ENCODE measurements at regions not wholly inside any gene's neighbourhood (a gene's known extent, or its start where the extent isn't known, plus 50 kb on each side); places are given as distances from the start of the nearest gene placed in this dataset.

DNA sequence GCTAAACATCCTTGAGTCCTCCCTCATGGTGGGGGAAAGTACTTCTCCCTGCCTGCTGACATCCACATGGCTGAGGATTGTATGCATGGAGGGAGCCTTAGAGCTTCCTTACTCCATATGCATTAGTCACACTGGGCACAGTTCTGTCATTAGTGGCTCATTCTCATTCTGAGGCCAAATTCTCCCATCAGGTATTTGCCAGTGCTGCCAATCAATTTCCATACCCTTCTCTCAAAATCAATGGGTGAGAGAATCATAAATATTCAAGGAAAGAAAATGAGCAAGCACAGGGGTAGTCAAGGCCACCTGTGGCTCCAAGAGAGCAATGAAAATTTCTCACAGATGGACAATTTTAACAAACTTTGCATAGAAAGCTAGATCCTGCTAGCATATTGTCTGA lies 422.6 kb upstream of the SETBP1 start:
- H3K4me3 Mint-ChIP-seq, result no peak overlapping the region
- DNase-seq, result no peak
- H3K9me3 Mint-ChIP-seq, result peaks cover 15% of the 10 kb centered on the region
- CTCF ChIA-PET, result no interaction called here
- POLR2A ChIA-PET, result no interaction called here
- no peak overlapping the region for H3K27ac Mint-ChIP-seq
- H3K27me3 Mint-ChIP-seq, result no peaks in the 10 kb centered on the region
- no peaks in the 10 kb centered on the region for H3K4me1 Mint-ChIP-seq
- H3K36me3 Mint-ChIP-seq (ENCODE audit: low read depth), result no peaks in the 10 kb centered on the region

DNA sequence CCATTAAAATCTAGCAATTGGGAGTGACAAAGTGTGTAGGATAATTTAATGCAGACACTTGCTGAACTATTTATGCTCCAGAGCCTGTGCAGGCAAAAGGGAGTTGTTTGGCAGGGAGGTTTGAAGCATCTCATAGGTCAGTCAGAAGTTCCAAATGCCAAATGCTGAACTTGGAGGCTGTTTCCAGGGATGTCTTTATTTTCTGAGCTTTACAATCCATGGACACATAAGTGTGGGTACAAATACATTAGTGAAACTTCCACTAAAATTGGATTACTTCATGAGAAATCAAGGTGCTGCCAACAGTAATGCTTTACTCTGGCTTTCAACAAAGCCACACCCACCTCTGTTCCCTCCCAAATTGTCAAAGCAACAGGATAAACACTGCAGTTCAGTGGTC lies 422.1 kb upstream of the SETBP1 start:
- Mint-ChIP-seq H3K9me3 (peaks cover 15% of the 10 kb centered on the region), H3K27ac (no peak overlapping the region), H3K36me3 (ENCODE audit: low read depth) (no peaks in the 10 kb centered on the region), H3K4me1 (no peaks in the 10 kb centered on the region), H3K4me3 (no peak overlapping the region), H3K27me3 (no peaks in the 10 kb centered on the region)
- no peak for DNase-seq
- ChIA-PET CTCF (no interaction called here), POLR2A (no interaction called here)

DNA sequence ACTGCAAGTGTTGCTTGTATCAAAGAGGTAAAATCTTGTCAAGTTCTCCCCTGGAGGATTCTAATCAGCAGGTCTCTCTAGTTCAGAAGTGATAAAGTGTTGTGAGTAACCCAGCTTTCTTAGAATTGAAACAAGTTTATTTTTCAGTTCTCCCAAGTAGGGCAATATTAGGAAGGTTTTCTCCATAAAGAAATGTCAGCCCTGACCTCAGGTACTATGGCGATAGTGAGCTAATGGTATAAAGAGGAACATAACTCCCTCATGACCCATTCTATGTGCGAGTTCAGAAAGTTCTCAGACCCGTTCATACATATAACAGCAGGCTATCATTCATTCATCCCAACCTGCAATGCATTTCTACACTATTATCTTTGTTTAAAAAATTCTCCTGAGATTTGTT lies 421.1 kb upstream of the SETBP1 start:
- no peak overlapping the region for H3K4me3 Mint-ChIP-seq

DNA sequence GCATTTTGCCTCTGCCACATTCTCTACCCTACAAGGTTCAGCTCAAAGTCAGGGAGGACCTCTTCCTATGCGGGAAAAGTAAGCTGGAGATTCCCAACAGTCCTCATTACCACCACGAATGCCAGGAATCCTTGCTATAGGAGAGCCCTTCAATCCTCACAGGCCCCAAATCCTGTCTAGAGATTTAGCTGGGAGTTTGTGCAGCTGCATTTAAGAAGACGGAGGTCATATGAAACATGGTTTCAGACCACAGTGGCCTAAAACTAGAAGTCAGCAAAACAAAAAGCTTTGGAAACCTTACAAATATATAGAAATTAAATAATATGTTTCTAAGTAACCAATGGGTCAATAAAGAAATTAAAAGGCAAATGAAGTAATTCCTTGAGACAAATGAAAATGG lies 415.3 kb upstream of the SETBP1 start:
- no peaks in the 10 kb centered on the region for H3K36me3 Mint-ChIP-seq (ENCODE audit: low read depth)
- H3K27me3 Mint-ChIP-seq, result no peaks in the 10 kb centered on the region
- POLR2A ChIA-PET, result no interaction called here
- H3K4me1 Mint-ChIP-seq, result peaks cover 2% of the 10 kb centered on the region
- peaks cover 12% of the 10 kb centered on the region for H3K9me3 Mint-ChIP-seq
- CTCF ChIA-PET, result no interaction called here
- DNase-seq, result no peak
- no peak overlapping the region for H3K4me3 Mint-ChIP-seq
- H3K27ac Mint-ChIP-seq, result no peak overlapping the region

More for the DNA sequence above, 421.1 kb upstream of the SETBP1 start:
- no peak for DNase-seq
- H3K36me3 Mint-ChIP-seq (ENCODE audit: low read depth), result no peaks in the 10 kb centered on the region
- CTCF ChIA-PET, result no interaction called here
- H3K9me3 Mint-ChIP-seq, result peaks cover 15% of the 10 kb centered on the region
- no peak overlapping the region for H3K27ac Mint-ChIP-seq
- H3K4me1 Mint-ChIP-seq, result no peaks in the 10 kb centered on the region
- H3K27me3 Mint-ChIP-seq, result no peaks in the 10 kb centered on the region
- POLR2A ChIA-PET, result no interaction called here

DNA sequence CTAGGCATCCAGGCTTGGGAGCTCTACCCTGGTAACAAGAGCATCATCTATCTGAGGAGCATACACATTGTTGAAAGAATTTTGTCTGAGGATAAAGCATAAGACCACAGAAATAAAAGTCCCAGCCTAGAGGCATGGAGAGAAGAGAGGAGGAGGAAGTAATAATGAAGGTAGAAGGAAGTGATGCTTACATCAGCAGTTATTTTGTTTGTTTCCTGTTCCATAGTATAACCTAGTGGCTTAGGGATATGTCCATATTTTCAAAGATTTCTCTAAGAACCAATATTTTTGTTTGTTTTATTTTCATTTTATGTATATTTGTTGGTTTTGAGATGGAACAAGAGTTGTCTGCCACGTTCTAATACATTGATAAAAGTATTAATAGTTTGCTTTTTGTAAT lies 407.4 kb upstream of the SETBP1 start:
- no peak for DNase-seq
- ChIA-PET POLR2A (no interaction called here), CTCF (no interaction called here)
- Mint-ChIP-seq H3K4me1 (no peaks in the 10 kb centered on the region), H3K27ac (no peak overlapping the region), H3K36me3 (ENCODE audit: low read depth) (no peaks in the 10 kb centered on the region), H3K27me3 (no peaks in the 10 kb centered on the region), H3K4me3 (no peak overlapping the region), H3K9me3 (no peaks in the 10 kb centered on the region)

DNA sequence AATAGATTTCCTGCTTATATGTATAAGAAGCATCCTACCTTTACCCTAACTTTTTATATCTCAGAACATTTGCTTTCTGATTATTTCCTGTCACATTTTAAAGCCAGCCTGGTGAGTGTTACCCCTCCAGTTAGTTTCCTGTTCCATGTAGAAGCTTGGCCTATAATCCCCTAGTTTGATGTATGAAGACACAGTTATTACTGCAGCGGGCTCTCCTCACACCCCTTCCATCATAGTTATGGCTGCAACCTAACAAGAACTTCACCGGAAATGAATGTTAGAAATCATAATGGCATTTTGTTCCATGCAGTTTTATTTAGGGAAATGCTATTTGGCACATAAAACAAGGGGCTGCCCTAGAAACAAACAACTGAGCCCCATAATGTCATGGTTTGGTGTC lies 400.2 kb upstream of the SETBP1 start:
- Mint-ChIP-seq H3K9me3 (no peaks in the 10 kb centered on the region), H3K4me3 (no peak overlapping the region), H3K27ac (no peak overlapping the region), H3K36me3 (ENCODE audit: low read depth) (no peaks in the 10 kb centered on the region), H3K27me3 (no peaks in the 10 kb centered on the region), H3K4me1 (no peaks in the 10 kb centered on the region)
- no peak for DNase-seq
- CTCF ChIA-PET, result no interaction called here
- POLR2A ChIA-PET, result no interaction called here

DNA sequence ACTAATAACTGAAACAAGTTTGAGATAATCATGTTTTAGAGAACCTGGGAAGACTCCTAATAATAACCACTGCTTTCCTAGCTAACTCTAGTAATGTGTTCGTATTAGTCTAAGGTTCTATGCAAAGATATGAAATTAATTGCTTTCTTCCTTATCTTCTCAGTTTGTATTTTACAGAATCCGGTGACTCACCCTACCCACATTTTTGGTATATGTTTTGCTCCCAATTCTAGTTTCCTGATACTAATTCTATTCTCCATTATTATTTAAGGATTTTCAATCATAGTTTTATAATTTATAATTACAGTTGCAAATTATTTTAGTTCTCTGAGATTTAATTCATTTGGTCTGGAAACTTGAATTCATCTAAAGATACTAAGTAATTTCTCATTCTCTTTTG lies 394.6 kb upstream of the SETBP1 start:
- no peaks in the 10 kb centered on the region for H3K4me1 Mint-ChIP-seq
- no peaks in the 10 kb centered on the region for H3K27me3 Mint-ChIP-seq

DNA sequence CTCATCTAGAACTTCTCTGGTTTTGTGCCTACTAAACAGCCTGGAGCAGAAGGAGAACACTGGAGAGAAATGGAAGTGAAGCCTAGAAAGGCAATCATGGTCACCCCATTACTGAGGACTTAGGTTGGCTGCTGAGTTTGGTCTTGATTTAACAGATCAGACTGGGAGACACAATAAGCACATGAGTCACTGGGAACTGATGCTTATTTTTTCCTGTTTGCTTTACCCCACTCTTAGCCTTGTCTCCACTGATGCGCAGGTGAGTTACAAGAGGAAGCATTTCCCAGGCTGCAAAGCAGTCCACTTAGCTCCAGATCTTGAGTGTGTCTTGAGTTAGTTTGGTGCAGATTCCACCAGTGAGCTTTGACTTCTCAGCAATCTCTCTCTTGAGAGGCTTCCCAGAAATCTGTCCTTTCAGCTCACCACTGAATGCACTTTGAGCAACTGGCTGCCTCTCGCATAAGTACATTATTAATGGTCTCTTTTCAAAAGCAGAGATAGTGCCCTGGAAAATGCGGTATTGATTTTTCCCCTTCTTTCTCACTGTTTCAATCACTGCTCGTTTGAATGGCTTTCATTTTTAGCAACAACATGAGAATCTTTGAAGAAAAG lies 390.2 kb upstream of the SETBP1 start:
- no peaks in the 10 kb centered on the region for H3K36me3 Mint-ChIP-seq (ENCODE audit: low read depth)
- no peak overlapping the region for H3K27ac Mint-ChIP-seq

More for the DNA sequence above, 394.6 kb upstream of the SETBP1 start:
- CTCF ChIA-PET, result no interaction called here
- Mint-ChIP-seq H3K36me3 (ENCODE audit: low read depth) (no peaks in the 10 kb centered on the region), H3K4me3 (no peak overlapping the region), H3K27ac (no peak overlapping the region), H3K9me3 (no peaks in the 10 kb centered on the region)
- POLR2A ChIA-PET, result no interaction called here
- no peak for DNase-seq

DNA sequence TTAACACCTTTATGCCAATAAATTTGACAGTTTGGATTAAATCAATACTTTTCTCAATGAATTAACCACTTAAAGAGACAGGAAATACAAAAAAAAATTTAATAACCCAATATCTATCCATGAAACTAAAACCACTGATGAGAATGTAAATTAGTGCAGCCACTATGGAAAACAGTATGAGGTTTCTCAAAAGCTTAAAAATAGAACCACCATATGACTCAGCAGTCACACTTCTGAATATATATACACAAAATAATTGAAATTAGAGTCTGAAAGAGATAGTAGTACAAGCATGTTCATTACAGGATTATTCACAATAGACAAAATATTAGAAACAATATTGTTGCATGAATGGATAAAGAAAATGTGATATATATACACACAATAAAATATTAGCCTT lies 382.1 kb upstream of the SETBP1 start:
- CTCF ChIA-PET, result no interaction called here
- no peaks in the 10 kb centered on the region for H3K36me3 Mint-ChIP-seq (ENCODE audit: low read depth)
- no peaks in the 10 kb centered on the region for H3K27me3 Mint-ChIP-seq
- no peak for DNase-seq
- no peaks in the 10 kb centered on the region for H3K9me3 Mint-ChIP-seq
- no peak overlapping the region for H3K4me3 Mint-ChIP-seq
- H3K27ac Mint-ChIP-seq, result no peak overlapping the region
- POLR2A ChIA-PET, result no interaction called here
- H3K4me1 Mint-ChIP-seq, result no peaks in the 10 kb centered on the region

More for the DNA sequence above, 390.2 kb upstream of the SETBP1 start:
- Mint-ChIP-seq H3K27me3 (no peaks in the 10 kb centered on the region), H3K9me3 (no peaks in the 10 kb centered on the region), H3K4me3 (no peak overlapping the region), H3K4me1 (no peaks in the 10 kb centered on the region)
- POLR2A ChIA-PET, result no interaction called here
- CTCF ChIA-PET, result no interaction called here
- no peak for DNase-seq

DNA sequence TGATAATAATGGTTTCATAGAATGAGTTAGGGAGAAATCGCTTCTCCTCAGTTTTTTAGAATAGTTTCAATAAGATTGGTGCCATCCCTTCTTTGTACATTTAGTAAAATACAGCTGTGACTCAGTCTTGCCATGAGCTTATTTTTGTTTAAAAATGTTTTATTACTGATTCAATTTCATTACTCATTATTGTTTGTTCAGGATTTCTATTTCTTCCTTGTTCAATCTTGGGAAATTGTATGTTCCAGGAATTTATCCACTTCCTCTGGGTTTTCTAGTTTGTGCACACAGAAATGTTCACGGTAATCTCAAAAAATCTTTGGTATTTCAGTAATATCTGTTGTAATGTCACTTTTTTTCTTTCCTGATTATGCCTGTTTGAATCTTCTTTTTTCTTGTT lies 371.5 kb upstream of the SETBP1 start:
- Mint-ChIP-seq H3K4me3 (no peak overlapping the region), H3K9me3 (peaks cover 4% of the 10 kb centered on the region), H3K27me3 (no peaks in the 10 kb centered on the region), H3K27ac (no peak overlapping the region), H3K4me1 (no peaks in the 10 kb centered on the region), H3K36me3 (ENCODE audit: low read depth) (no peaks in the 10 kb centered on the region)
- ChIA-PET POLR2A (no interaction called here), CTCF (no interaction called here)
- no peak for DNase-seq

DNA sequence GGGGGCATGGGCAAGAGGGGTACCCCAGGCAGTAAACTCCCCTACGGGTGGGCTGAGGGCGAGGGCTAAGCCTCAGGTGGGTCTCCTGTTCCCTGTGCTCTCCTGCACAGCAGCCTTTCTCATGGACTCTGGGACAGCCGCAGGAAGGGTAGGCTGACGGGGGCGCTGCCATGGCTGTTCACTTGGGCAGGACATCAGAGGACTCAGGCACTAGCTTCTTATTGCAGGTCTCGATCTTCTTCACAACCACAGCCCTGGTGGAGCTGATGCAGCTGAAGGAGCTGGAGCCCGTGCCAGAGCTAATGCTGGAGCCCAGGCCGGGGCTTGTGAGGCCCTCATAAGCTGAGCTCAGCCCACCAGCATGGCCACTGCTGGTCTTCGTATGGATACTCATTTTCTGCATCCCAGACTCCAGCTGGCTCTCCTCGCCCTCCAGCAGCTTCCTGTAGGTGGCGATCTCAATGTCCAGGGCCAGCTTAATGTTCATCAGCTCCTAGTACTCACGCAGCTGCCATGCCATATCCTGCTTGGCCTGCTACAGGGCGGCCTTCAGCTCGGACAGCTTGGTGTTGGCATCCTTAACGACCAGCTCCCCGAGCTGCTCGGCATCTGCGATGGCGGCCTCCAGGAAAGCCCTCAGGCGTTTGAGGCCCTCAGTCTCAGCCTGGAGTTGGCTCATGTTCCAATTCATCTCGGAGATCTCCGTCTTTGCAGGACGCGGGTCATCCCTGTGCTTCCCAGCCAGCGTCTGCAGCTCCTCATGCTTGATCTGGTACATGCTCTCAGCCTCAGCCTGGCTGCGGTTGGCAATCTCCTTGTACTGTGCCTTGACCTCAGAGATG lies 359.8 kb upstream of the SETBP1 start:
- Mint-ChIP-seq H3K4me3 (no peak overlapping the region), H3K9me3 (no peaks in the 10 kb centered on the region), H3K27me3 (no peaks in the 10 kb centered on the region), H3K36me3 (ENCODE audit: low read depth) (no peaks in the 10 kb centered on the region), H3K27ac (no peak overlapping the region), H3K4me1 (no peaks in the 10 kb centered on the region)
- CTCF ChIA-PET, result no interaction called here
- POLR2A ChIA-PET, result no interaction called here
- no peak for DNase-seq

DNA sequence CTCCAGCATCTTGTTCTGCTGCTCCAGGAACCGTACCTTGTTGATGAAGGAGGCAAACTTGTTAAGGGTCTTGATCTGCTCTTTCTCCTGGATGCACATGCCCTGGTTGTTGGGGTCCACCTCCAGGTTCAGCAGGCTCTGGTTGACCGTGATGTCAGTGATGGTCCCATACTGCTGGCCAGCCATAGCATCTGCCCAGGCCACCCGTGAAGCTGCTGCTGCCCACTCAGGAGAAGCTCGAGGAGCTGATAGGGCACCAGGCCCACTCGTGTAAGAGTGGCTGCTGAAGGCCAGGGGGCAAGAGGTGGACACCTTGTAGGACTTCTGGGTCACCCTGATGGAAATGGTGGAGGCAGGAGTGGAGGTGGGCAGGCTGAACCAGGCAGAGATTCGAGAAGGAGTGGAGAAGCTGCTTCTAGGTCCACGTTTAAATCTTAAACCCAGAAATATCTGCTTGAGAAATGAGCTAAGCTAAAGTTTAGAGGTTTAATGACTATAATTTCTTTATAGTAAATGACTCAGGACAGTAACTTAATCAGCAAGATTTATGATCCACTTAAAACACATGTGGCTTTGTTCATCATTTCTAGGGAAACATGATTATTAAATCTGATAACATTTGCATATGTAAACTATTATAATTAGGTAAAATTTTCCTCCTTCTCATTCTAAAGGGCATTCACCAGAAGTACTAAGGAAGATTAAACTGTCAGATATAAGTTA lies 358.7 kb upstream of the SETBP1 start:
- Mint-ChIP-seq H3K27me3 (no peaks in the 10 kb centered on the region), H3K4me3 (no peak overlapping the region), H3K4me1 (no peaks in the 10 kb centered on the region), H3K36me3 (ENCODE audit: low read depth) (no peaks in the 10 kb centered on the region), H3K27ac (no peak overlapping the region), H3K9me3 (no peaks in the 10 kb centered on the region)
- CTCF ChIA-PET, result no interaction called here
- DNase-seq, result no peak
- POLR2A ChIA-PET, result no interaction called here

DNA sequence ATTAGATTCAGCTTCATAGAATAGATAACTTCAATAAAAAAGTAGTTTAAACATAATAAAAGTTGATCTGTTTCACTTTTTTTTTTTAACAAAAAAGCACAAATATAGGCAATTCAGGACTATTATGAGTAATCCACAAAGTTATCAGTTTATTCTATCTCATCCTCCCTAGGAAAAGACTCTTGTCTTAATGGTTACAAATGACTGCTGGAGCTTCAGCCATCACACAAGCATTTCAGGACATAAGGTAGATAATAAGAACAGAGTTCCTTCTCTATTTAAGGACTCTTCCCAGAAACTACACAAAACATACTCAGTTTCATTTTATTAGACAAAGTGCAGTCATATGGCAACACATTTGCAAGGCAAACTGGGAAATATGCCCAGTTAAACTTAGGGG lies 357.6 kb upstream of the SETBP1 start:
- ChIA-PET CTCF (no interaction called here), POLR2A (no interaction called here)
- no peak overlapping the region for H3K27ac Mint-ChIP-seq
- no peak for DNase-seq
- H3K4me3 Mint-ChIP-seq, result no peak overlapping the region
- H3K4me1 Mint-ChIP-seq, result no peaks in the 10 kb centered on the region
- no peaks in the 10 kb centered on the region for H3K27me3 Mint-ChIP-seq
- H3K9me3 Mint-ChIP-seq, result no peaks in the 10 kb centered on the region
- no peaks in the 10 kb centered on the region for H3K36me3 Mint-ChIP-seq (ENCODE audit: low read depth)

DNA sequence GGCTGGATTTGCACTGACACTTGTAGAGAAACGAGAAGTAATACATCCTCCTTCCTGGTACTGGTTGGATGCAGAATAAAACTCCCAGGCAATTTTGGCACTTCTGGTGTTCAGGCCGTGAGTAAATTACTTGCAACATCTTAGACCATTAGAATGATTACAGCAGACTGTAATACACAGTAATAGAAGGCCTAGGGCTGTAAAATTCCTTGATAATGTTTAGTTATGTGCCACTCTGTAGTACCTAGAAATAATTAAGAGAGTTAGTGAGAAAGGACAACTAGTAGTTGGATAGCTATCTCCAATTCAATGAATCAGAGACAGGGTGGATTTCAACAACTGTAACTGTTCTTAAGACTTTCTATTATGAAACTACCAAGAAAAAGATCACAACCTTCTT lies 356.3 kb upstream of the SETBP1 start:
- no peaks in the 10 kb centered on the region for H3K36me3 Mint-ChIP-seq (ENCODE audit: low read depth)
- no peak for DNase-seq
- CTCF ChIA-PET, result no interaction called here

More for the DNA sequence above, 356.3 kb upstream of the SETBP1 start:
- H3K9me3 Mint-ChIP-seq, result no peaks in the 10 kb centered on the region
- no peaks in the 10 kb centered on the region for H3K4me1 Mint-ChIP-seq
- POLR2A ChIA-PET, result no interaction called here
- H3K27me3 Mint-ChIP-seq, result no peaks in the 10 kb centered on the region
- no peak overlapping the region for H3K27ac Mint-ChIP-seq
- no peak overlapping the region for H3K4me3 Mint-ChIP-seq
